HL-60 (cell line): ENCODE measurements at regions not wholly inside any gene's neighbourhood (a gene's known extent, or its start where the extent isn't known, plus 50 kb on each side); places are given as distances from the start of the nearest gene placed in this dataset.

Experiments
- DNase-seq, 2 experiments: peaks; one replicate each; pipeline ENCODE4 v3.0.0-alpha.2; 2010 to 2020; ENCODE audit warnings: low read depth in 1 of 2, low spot score in 1 of 2
- H3K27ac ChIP-seq: fragments of 250-450 bp; sonication (Bioruptor Pico); replicated peaks from 2 replicates; pipeline ENCODE4 v1.5.1; 2020; ENCODE audit warnings: mild to moderate bottlenecking, moderate library complexity
- H3K27me3 ChIP-seq: fragments of 250-450 bp; sonication (Bioruptor Pico); 2 replicates; pipeline ENCODE4 v1.5.1; 2021; ENCODE audit warnings: mild to moderate bottlenecking, moderate library complexity; ENCODE audit not compliant: insufficient read depth, poor library complexity, severe bottlenecking
- H3K4me3 ChIP-seq: replicated peaks from 2 replicates; pipeline ENCODE4 v1.5.1; 2011; ENCODE audit warnings: mild to moderate bottlenecking, control low read depth, low read length; ENCODE audit not compliant: insufficient read depth
- CTCF ChIP-seq: IDR thresholded peaks from one replicate; pipeline ENCODE4 v1.5.1; 2011; ENCODE audit warnings: low read length, control low read depth, inconsistent platforms; ENCODE audit not compliant: insufficient read depth
- GABPA ChIP-seq: IDR thresholded peaks from 2 replicates; pipeline ENCODE4 v1.6.1; 2012; ENCODE audit warnings: low read depth
- POLR2AphosphoS5 ChIP-seq: IDR thresholded peaks from 2 replicates; pipeline ENCODE4 v1.6.1; 2012; ENCODE audit warnings: low read depth
- REST ChIP-seq: IDR thresholded peaks from 2 replicates; pipeline ENCODE4 v1.6.1; 2012; ENCODE audit warnings: low read depth; ENCODE audit not compliant: insufficient replicate concordance
- SPI1 ChIP-seq: IDR thresholded peaks from 2 replicates; pipeline ENCODE4 v1.6.1; 2012; ENCODE audit warnings: low read depth, mild to moderate bottlenecking, borderline replicate concordance

DNA sequence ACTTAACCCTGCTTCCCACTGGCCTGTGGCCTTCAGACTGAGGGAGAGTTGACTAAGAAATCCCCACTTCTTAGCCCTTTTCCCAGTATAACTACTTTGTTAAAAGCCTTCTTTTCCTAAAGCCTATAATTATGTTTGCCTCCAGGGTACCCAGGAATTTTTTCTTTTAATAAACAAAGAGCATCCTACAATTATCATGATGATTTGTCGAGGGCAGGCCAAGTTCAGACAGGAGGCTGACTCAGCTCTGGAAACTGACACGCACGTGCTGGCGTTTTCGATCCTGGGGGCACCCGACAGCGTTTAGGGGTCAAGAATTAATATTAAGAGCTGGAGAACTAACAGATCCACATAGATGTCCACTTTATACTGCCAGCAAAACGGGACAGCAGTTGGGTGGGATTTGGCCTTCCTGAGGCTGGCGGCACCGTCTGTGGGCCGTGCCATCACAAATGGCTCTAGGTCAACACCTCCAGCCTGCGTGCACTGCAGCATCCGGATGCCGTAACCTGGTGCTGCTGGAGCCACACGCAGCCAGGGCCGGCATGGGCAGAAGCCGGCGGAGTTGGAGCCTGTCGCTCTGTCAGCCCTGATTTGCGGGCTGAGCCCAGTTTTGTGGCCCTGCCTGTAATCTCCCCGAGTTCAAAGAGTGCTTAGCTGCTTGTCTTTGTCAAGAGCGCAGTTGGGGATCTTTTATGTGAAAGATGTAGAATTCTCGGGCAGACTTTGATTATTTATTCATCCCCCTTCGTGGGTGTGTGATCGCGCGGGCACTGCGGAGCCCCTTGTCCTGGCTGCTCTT lies 191.0 kb downstream of the GLI2 start:
- TF ChIP-seq REST = no peak
- no peak for TF ChIP-seq POLR2AphosphoS5
- TF ChIP-seq GABPA = no peak
- no peak for TF ChIP-seq SPI1
- TF ChIP-seq CTCF = no peak
- Histone ChIP-seq H3K27me3 (no peaks in the 10 kb centered on the region), H3K27ac (no peak overlapping the region), H3K4me3 (no peak overlapping the region)
- no peak for DNase-seq

DNA sequence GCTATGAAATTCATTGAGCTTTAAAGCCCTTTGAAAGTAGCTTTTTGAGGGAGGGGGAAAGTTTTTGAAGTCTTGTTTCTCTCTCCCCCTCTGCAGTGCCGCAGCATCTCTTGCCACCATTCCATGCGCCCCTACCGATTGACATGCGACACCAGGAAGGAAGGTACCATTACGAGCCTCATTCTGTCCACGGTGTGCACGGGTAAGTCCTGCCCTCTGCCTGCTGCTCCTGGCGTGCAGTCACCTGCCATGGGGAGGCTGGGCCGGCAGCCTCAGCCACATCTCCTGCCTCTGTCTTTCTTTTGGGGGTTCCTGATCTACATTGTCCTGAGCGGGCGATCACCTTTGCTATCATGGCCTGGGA lies 191.6 kb downstream of the GLI2 start:
- no peak for DNase-seq
- no peaks in the 10 kb centered on the region for H3K27me3 ChIP-seq
- H3K27ac ChIP-seq = no peak overlapping the region
- H3K4me3 ChIP-seq = no peak overlapping the region
- no peak for TF ChIP-seq SPI1
- no peak for TF ChIP-seq CTCF
- no peak for TF ChIP-seq POLR2AphosphoS5
- no peak for TF ChIP-seq GABPA
- no peak for TF ChIP-seq REST

DNA sequence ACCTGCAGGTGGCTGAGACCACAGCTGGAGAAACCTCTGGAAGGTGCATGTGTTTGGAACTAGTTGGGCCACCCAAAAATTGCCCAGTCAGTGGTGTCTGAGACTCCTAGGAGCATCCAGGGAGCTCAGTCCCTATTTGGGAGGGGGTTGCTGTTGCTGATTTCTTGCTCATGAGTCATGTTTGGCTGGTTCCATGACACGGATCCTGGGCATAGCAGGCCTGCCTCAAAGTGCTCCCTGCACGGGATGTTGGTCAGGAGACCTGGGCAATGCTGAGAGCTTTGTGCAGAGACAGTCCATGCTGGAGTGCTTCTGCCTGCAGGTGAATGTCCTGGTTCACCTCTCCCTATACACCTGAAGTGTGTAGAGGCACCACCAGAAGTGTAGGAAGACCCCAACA lies 194.2 kb downstream of the GLI2 start:
- H3K4me3 ChIP-seq = no peak overlapping the region
- no peak for DNase-seq
- no peak for TF ChIP-seq CTCF
- no peaks in the 10 kb centered on the region for H3K27me3 ChIP-seq
- no peak overlapping the region for H3K27ac ChIP-seq

GRCh38 chr2:120930236-120930635 lies 194.6 kb downstream of the GLI2 start:
- no peak for TF ChIP-seq GABPA
- no peak for TF ChIP-seq CTCF
- Histone ChIP-seq H3K27ac (no peak overlapping the region), H3K4me3 (no peak overlapping the region)

More at GRCh38 chr2:120930236-120930635, 194.6 kb downstream of the GLI2 start:
- H3K27me3 ChIP-seq = no peaks in the 10 kb centered on the region
- no peak for DNase-seq
